Left renal pelvis (tissue), 4 donors: ENCODE measurements at regions not wholly inside any gene's neighbourhood (a gene's known extent, or its start where the extent isn't known, plus 50 kb on each side); places are given as distances from the start of the nearest gene placed in this dataset.
"Not testable (repeated sequence)": the region's sequence is repeated elsewhere in the genome, so short reads cannot be mapped to it uniquely, and the experiment has no call there.

Experiments used
- DNase-seq, 4 donors: peaks; one replicate each; pipeline ENCODE4 v3.0.0-alpha.2; 2013; ENCODE audit warnings: low read depth in 4 of 4, low spot score in 3 of 4

DNA sequence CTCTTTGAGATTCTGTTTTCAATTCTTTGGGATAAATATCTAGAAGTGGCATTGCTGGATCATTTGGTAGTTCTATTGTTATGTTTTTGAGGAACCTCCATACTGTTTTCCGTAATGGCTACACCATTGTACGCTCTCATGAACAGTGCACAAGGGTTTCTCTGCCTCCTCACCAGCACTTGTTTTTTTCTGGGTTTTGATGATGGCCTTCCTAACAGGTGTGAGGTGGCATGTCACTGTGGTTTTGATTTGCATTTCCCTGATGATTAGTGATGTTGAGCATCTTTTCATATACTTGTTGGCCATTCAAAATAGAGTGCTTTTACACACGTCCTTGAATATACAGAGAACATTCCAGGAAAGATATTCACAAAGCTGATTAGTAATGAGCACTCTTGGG, 86.8 kb upstream of the ADORA2B start:
- not testable (repeated sequence) for DNase-seq

DNA sequence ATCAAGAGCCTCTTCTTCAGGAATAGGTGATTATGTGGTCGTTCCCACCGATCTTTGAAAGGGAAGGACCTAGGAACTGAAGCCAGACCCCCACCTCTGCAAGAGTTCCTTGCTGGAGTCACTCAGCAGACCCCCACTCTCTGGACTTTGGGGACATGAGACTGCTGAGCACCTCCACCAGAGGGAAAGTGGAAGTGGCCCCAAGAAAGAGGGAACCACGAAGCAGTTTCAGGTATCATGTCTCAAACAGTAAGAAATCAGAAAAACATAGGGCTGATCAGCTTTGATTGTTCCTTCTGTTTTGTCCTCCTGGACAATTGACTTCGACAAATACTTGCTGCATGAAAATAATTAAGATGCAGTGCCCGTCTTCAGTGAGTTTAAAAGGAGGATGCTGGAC, 84.2 kb upstream of the ADORA2B start:
- not testable (repeated sequence) for DNase-seq

DNA sequence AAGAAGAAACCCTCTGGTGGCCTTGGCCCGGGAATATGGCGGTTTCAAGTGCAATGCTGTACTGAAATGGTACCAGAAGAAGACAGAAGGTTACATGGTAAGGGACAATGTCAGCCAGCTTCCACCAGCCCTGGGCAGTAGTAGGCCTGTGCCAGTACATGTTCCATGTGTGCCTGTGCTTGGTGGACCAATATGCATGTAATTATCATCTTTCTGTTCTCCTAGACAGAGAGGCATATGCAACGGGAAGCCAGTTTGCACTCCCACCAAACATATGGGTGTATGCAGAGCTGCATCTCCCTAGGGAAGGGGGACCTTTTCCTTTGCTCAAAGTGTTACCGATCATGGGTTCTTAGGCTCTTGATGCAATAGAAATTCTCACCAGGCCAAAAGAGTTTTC, 80.9 kb upstream of the ADORA2B start:
- DNase-seq: not testable (repeated sequence)

DNA sequence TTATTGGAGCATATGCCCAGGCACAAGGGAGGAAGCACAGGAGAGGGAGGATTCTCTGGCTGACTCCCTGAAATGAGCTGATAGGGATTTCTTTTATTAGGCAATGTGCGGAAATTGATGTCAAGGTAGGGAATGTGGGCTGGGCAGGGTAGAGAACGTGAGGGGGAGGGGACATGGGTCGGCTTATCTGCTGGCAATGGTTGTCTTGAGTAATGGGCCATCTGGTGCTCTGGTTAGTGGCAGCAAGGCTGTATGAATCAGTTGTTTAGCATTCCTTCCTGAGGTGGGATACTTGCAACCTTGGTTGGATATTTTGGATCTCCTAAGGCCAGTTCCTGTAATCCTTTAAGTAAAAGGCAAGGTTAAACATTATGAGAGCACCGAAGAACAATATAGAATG, 80.5 kb upstream of the ADORA2B start:
- DNase-seq: not testable (repeated sequence)

DNA sequence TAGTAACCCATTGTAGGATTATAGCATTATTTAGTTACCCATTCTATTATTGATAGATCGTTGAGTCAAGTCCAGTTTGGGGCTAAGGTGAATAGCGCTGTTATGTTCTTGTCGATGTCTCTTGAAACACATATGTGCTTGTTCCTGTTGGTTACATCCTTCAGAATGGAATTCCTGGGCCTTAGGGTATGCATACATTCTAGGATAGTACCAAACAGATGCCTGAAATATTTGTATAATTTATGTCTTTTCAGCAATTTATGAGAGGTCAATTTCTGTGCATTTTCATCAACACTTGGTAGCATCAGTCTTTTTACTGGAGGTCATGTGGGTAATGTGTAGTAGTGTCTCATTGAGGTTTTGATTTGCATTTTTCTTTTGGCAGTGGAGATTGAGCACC, 78.9 kb upstream of the ADORA2B start:
- not testable (repeated sequence) for DNase-seq

DNA sequence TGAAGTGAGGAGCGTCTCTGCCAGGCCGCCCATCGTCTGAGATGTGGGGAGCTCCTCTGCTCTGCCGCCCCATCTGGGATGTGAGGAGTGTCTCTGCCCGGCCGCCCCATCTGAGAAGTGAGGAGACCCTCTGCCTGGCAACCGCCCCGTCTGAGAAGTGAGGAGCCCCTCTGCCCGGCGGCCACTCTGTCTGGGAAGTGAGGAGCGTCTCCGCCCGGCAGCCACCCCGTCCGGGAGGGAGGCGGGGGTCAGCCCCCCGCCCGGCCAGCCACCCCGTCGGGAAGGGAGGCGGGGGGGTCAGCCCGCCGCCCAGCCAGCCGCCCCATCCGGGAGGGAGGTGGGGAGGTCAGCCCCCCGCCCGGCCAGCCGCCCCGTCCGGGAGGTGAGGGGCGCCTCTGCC, 77.6 kb upstream of the ADORA2B start:
- DNase-seq: not testable (repeated sequence)

DNA sequence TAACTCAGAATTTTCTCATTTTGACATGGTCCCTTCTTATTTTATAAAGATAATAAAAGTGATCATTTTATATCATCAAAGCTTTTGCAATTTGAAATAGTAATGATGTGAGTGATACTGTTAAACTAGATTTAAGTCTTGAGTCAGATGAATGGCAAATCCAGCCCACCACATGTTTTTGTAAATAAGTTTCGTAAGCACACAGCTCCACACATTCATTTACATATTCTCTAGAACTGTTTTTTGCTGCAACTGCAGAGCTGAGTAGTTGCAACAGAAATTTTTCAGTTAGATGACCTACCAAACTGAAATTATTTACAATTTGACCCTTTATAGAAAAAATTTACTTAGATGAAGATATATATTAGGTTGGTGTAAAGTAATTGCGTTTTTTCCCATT, 75.1 kb upstream of the ADORA2B start:
- not testable (repeated sequence) for DNase-seq

DNA sequence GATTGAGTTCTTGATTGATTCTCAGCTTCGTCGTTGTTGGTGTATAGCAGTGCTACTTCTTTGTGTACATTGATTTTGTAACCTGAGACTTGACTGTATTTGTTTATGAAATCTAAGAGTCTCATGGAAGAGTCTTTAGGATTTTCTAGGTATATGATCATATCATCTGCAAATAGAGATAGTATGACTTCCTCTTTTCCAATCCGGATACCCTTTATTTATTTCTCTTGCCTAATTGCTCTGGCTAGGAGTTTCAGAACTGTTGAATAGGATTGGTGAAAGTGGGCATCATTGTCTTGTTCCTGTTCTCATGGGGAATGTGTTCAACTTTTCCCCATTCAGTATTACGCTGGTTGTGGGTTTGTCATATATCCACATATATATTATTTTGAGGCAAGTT, 72.3 kb upstream of the ADORA2B start:
- DNase-seq: not testable (repeated sequence)

DNA sequence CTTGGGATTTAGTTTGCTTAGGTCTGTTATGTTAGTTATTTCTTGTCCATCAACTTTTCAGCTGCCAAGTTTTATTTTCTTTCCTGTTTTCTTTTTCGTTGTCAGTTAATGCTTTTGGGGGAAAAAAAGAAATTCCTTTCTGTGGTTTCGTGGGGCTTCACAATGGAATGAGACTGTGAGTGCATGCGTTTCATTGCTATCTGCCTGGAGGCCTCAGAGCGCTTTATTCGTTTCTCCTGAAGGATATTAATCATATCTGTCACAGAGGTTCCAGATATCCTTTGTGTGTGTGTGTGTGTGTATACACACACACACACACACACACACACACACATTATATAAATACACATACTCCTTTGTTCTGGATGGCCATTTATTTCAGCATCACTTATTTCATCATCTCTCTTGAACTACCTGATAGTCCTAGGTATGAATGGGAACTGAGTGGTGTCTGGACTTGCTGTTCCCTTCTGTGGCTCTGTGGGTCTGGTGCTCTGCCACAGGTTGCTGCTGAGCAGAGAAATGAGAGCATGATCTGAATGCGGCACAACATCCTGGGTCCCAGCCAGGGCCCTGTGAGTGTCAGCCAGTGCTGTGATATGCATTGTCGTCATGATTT, 66.9 kb upstream of the ADORA2B start:
- not testable (repeated sequence) for DNase-seq

DNA sequence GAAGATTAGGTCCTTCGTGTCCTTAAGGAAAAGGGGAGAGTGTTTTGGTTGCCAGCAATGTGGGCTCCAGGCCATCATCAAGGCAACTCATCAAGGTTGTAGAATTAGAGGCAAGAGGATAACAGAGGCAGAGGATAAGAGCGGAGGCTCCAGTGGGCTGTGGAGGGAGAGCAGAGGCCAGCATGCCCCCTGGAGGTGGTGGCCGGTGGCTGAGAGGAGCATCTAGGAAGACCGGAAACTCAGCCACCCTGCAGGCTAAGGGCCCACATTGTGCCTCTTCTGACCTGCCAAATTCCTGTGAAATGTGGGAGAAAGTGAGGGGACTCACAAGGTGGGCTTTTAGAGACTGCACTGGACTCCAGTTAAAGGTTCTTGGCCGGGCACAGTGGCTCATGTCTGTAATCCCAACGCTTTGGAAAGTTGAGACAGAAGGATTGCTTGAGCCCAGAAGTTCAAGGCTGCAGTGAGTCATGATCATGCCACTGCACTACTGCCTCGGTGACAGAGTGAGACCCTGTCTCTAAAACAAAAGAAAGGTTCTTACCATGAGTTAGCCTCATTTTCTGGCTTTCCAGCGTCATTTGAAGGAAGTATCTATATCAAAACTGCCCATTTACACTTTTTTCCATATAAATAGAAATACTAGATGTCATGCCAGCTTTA, 62.7 kb upstream of the ADORA2B start:
- DNase-seq: no peak

DNA sequence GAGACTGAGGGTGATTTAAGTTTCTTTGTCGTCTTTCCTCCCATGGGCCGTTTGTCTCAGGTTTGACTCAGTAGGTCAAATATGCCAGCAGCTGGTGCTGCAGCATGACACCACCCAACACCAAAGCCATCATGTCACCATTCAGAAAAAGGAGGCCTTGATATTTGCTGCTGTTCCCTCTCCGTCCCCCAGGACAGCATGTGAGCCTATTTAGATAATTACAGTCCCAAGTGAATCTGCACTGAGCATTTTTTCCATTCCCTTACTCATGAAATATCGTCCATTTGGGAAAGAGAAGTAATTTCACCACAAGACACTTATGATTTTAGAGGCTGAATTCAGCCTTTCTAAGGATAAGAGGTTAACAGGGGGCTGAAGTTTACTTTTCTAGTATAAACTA, 62.2 kb upstream of the ADORA2B start:
- no peak for DNase-seq

DNA sequence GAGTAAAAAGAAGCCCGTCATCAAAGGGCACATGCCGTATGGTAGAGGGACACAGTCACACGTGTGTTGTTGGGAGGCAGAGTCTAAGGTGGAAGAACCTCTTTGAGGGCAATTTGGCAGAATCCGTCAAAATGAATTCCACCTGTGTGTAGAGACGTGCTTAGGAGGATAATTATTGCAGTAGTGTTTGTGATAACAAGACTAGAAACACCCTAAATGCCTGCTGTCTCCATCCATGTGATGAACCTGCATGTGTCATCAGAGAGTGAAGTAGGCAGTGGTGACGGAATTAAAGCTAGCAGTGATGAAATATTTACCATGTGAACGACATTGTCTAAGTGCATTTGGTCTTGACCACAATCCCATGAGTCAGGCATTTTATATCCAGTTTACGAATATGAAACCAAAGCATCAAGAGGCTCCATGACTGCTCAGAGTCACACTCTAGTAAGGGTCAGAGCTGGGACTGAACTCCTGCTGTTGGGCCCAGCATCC, 61.3 kb upstream of the ADORA2B start:
- no peak for DNase-seq

DNA sequence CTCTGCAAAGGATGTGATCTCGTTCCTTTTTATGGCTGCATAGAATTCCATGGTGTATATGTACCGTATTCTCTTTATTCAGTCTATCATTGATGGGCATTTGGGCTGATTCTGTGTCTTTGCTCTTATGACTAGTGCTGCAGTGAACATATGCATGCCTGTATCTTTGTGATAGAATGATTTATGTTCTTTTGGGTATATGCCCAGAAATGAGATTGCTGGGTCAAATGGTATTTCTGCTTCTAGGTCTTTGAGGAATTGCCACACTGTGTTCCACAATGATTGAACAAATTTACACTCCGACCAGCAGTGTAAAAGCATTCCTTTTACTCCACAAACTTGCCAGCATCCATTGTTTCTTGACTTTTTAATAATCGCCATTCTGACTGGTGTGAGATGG, 60.2 kb upstream of the ADORA2B start:
- DNase-seq: no peak

DNA sequence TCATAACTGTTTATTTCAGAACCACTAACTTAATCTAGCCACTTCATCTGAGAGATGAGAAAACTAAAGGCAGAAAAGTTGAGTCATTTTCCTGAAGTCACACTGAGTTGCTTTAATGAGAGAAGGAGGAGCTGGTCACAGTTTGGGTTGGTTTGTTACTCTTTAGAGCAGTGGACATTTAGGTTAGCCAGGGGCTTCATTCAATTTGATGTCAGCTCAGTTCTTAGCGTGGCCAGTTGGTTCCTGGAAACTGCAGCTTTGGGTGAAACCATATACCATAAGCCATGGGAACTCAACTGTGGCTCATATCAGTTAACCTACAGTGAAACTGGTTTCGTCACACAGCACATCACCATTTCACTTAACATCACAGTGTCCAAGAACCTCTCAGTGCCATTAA, 59.2 kb upstream of the ADORA2B start:
- DNase-seq: no peak

DNA sequence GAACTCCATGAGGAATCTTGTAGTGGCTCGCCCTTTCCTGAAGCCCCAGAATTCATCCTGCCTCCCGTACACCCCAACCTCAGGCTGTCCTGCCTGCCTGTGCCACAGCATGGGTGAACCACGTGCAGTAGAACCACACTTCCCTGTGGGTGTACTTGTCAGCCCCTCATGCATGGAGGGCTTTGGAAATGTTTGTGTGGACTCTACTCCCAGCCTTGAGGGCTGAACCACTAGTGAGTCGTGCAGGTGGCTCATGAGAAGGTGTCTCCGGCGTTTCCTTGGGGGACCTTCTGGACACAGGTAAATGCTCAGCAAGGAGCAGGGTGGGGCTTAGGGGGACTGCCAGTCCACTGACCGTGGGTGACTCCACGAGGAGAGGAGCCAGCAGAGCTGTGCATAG, 58.7 kb upstream of the ADORA2B start:
- no peak for DNase-seq

DNA sequence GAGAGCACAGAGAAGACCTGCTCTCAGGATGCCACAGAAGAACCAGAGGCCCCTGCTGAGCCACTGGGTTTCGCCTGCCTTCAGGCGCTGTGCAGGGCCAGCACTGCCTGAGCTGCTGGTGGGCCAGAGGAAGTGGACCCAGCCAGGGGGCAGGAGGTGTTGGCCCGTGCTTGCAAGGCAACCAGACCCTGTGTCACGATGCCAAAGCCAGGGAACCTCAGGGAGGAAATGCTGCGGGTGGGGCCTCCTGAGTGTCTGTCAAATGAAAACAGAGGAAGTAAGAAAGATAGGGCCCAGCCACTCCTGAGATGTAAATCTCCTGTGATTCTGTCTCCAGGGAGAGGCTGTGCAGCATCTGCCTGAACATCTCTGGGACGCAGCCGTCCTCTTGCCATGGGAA, 58.1 kb upstream of the ADORA2B start:
- DNase-seq: no peak

DNA sequence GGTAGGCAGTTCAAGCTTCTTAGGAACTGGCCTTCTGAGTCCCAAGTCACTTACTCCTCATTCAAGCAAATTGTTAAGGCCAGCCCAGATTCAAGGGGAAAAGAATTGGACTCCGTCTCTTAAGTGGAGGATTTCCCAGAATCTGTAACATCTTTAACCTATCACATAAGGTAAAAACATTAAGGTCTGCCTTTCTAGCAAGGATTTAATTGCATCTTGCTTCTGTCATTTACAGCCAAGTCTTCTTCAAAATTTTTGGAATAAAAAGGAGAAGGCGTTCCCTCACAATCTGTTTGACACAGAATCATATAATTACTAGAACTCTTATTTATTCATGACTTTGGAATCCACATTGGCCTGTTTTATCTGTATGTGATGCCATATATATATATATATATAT, 56.5 kb upstream of the ADORA2B start:
- DNase-seq: no peak

DNA sequence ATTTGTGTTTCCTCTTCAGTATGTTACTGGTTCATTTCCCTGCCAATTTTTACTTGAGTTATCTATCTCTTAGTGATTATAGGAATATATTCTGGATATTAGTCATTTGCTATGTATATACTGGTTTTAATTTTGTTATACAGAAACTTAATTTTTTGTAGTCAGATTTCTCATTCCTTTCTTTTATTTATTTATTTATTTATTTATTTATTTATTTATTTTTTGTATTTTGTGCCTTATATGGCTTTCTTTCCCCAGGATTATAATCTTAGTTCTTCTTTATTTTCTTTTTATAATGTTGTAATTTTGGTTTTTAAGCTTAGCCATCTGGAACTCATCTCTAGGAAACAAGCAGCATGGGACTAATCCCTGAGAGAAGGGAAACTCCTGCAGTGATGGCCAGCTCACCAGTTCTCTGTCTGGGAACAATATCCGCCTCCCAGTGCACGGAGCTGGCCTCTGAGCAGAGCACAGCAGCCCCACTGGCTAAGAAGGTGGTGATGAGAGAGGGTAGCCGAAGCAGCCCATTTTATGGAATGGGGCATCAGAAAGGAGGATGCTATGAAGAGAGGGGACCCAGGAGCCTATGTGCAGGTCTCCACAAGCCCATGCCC, 54.5 kb upstream of the ADORA2B start:
- DNase-seq: no peak

DNA sequence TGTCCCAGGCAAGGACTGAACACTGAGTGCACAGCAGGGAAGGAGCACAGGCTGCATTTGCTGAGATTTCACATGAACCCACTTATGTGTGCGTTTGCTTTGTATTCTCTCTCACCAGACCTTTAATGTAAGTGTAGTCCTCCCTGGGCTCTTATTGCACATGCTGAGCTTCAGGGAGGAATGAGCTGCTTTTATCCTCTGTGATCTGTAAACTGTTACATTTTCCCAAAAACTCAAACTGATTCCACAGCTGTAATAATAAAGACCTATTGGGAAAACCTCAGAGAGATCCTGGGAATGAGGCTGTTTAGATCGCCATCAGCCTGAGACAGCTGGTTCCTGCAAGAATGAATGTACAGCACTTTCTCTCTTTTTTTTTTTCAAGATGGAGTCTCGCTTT, 53.6 kb upstream of the ADORA2B start:
- DNase-seq: no peak

DNA sequence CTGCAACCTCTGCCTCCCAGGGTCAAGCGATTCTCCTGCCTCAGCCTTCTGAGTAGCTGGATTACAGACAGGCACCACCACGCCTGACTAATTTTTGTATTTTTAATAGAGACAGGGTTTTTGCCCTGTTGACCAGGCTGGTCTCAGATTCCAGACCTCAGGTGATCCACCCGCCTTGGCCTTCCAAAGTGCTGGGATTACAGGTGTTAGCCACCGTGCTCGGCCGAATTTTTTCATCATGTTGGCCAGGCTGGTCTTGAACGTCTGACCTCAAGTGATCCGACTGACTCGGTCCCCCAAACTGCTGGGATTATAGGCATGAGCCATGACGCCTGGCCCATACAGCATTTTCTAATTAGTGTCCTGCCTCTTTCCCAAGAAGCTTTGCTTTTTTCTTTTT, 52.7 kb upstream of the ADORA2B start:
- DNase-seq: no peak

DNA sequence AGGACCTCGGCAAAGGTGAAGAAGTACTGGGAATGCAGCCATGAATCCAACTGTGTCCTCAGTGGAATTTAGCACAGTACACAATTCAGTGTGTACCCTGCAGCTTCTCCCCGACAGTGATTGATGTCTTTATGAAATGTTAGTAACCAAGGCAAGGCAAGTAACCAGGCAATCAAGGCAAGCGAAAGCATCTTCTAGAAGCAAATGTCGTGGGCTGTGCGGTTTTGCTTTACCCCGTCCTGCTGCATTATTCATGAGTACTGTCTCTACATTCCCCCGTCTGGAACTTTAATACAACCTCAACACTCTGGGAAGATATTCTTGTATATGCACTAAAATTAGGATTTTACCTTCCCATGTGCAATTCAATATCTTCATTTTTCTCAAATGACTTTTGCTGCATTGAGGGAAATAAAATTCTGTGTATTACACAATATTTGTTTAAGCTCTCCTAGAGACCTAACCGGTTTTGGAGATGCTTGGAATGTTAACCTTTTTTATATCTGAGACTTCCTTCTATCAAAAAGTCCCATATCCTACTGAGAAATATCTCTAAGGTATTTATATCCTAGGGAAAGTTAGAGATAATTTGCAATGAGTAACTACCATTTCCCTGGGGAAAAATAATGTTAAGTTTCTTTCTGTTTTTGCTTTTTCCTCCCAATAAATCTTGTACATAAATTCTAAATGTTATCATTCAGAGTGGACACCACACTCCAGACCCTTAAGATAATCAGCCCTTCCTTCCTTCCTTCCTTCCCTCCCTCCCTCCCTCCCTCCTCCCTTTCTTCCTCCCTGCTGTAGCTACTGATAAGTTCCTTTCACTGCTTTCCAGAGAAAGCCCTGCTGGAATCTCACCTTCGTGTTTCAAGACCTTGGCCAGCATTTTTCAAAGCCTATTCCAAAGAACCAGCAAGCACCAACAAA, 51.9 kb upstream of the ADORA2B start:
- DNase-seq: no peak
